ENCODE measurements at regions not wholly inside any gene's neighbourhood (a gene's known extent, or its start where the extent isn't known, plus 50 kb on each side); places are given as distances from the start of the nearest gene placed in this dataset.

DNA sequence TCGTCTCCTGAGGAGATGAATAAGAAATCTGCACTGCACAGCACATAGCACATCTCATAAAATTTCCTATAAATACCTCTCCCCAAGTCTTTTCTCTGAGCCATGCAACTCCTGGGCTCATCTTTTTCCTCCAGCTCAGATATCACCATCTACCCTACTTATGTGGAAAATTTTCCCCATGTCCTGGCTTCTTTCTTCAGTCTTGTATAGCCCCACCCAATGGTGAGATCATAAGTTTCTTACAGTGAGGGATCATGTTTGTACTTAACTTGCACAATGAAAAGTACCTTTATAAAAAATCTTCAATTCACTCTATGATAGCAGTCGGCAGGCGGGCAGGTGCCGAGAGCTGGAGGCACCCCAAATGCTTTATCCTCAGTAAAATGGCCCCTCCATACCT, 198.6 kb upstream of the S100G start:
- DNase-seq, result no peak

DNA sequence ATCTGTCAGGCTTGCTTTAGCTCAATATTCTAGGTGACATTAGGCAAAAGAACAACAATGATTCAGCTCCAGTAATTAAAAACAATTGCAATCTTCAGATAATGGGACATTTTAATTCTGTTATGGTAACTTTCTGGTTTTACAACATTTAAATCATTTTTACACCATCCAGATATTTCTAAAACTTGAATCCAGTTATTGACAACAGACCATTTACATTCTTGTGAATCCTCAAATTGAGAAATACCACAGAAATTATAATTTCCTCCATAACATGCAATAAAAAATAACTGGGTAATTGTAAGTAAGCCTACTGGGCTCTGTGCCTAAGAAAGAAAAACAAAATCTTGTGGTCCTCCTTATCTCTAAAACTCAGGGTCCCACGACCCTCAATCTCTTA, 195.0 kb upstream of the S100G start:
- DNase-seq, result no peak

DNA sequence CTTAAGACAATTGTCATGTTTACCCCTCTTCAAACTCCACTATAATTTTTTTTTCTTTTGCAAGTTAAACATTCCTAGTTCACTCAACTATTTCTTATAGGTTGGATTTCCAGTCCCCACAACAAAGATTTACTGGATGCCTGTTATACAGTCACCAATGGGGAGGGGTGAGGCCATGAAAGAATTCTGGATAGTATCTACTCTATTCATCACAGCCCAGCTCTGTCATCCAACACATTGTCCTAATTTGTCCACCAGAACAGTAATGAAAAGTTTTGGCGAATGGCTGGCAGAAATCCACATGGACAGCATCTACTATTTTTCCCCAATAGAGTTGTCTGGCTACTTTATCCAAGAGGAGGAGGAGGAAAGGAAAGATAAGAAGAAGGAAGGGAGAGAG, 192.7 kb upstream of the S100G start:
- no peak for DNase-seq

DNA sequence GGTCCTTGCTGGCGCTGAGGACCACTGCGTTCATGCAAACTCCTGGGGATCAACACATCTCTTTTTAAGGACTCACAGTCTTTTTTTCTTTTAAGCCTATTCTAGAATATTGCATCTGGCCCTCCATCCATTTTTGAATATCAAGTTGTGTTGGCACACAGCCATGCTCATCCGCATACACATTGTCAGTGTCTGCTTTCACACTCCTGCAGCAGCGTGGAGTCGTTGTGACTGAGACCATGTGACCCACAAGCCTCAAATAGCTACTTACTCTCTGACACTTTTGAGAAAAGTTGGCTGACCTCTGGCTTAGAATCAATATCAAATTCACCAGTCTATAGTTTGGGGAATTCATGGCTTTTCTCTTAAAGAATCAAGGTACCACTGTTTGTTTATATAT, 191.8 kb upstream of the S100G start:
- no peak for DNase-seq

DNA sequence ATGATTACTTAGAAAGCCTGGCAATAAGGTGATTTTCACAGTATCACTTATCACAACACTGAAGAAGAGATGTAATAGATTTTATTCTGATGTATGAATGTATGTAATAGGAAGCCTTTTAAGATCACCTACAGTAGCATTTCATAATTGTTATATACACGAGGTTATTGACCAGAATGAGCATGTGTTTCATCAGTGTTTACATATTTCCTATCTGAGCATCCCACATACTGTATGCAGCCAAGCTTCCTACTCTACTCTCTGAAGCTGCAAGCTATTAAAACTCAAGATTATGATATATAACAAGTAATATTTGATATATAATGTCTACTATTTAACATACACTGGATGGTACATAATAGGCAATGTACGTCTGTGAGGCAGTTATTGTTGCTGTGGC, 190.9 kb upstream of the S100G start:
- no peak for DNase-seq

DNA sequence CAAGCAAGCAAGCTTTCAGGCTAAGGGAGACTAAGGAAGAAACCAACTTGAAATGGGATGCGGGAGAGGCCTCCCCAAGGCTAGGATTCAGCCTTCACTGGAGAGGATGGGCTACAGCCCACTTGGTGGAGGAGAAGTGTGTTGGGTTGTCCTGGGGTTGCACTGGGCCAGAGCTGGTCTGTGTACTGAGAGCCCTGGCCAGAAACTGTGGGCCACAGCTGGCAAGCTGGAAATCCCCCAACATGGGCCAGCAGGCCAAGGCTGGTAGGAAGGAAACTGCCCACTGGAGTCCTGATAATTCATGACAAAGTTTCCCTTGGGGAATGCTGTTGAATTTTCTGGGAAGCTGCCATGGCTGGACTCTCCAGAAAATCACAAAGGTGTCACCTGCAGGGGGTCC, 188.0 kb upstream of the S100G start:
- no peak for DNase-seq

DNA sequence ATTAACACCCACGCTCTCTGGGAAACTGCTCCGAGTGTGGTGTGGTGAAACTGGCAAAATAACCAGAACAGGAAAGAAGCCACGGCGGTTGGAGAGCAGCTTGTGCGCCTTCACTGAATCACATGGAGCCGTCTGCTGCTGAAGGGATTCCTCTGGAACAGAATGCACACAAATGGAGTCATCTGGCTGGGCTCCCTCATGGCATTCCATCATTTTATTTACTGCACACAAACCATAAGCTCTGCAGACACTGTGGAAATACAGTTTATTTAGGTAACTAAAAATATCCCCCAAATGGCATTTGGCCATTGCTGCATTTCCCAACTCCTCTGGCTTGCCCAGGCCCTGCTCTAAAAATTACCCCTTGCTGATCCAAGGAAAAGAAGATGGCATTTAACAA, 187.0 kb upstream of the S100G start:
- no peak for DNase-seq

DNA sequence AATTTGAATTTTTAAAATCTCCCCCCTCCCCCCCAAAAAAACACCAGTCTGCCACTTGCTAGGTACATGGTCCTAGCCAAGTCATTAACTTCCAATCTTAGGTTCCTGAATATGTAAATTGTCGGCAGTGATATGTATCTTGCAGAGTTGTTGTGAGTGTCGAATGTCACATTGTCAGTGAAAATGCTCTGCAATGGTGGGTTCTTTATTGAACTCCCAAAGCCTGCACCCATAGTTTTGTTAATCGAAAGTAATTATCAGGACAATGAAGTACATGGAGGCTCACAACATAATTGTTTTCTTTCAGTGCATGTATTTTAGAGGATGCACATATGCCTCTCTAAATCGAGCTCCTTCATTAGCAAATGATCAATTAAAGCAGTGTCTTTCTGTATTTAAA, 185.6 kb upstream of the S100G start:
- no peak for DNase-seq

DNA sequence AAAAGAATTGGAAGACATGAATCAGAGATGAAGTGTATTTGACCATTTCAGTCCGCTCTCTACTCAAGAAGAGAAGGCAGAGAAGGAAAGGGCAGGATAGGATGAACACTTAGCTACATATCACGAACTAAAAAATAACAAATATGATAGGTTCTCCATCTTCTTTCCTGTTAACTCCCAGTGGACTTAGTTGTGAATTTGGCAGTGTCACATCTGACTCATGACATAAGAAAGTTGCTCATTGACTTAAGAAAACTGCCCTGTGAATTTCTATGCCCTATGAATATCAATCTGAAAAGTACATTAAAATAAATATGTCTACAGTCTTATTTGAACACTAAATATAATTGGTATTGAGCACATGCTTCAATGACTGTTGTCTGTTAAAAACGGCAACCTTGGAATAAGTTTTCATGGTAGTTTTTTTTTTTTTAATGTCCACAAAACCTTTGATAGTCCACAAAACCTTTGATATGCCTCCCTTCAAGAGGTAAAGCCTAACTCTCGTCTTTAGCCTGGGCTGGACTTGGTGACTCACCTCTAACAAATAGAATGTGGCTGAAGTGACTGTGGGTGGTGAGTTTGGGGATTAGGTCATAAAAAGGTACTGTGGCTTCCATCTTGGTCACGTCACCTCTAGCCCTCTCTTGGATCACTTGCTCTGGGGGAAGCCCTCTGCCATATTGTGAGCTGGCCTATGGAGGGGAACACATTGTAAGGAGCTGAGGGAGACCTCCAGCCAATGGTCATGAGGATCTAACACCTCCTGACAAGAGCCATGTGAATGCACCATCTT, 184.7 kb upstream of the S100G start:
- DNase-seq, result no peak

DNA sequence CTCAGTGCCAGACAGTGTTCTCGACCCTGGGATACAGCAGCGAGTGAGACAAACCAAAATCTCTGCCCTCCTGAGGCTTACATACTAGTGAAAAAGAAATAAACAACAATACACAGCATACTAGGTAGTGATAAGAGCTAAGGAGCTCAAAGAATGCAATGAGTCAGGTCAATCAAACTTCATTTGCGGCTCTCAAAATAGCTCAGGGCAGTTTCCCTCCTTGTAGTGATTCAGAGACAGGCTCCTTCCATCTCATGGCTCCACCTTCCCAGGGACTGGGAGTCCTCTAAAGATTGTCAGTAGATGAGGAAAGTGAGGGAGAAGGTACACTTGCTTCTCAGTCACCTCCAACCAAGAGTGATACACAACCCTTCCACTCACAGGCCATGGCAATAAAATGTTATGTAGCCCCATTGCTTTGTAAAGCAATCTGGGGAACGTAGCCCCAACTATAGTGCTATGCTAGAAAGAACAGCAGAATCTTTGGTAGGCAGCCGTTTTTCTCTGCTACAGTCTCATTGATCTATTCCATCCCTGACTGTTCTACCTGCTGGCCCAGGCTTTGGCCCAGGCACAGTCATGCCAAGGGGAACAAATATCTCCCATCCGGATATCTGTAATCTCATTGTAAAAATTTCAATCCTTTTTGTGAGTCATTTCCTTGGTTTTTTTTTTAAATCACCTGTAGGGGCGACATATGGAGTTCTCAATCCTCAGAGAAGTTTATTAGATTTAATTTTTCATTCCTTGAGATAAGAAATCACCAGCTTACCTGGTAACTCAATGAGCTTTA, 183.1 kb upstream of the S100G start:
- no peak for DNase-seq

DNA sequence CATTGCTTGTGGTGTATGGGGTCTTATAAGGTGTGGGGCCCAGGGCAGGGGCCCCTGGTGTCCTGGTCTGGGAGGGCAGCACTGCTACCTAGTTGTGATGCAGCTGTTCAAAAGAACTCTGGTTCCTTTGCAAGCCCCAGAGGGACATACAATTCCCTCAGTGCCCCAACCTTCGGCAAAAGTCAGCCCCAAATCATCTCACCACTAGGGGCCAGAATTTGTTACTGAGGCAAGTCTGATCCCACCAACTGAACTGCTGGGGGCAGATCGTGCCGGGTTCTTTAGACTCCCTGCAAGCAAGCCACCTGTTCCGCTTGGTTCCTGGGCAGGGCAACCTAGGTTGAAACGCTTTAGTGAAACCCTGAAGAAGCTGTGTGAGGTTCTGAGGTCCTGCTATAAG, 180.1 kb upstream of the S100G start:
- no peak for DNase-seq

DNA sequence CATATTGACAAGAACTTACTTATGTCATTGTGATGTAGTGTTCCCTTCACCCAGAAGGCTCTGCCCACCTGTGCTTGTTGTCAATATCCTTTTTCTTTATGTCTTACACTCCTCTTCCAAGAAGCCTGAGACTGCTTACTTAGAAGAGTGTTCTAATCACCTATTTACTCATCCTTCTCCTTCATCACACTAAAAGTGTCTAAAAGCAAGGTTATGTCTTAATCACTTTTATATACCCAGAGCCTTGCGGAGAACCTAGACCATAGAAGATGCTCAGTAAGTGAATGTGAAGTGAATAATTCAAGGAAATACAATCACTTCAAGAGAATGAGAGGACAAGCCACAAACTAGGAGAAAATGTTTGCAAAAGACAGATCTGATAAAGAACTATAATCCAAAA, 177.6 kb upstream of the S100G start:
- no peak for DNase-seq

DNA sequence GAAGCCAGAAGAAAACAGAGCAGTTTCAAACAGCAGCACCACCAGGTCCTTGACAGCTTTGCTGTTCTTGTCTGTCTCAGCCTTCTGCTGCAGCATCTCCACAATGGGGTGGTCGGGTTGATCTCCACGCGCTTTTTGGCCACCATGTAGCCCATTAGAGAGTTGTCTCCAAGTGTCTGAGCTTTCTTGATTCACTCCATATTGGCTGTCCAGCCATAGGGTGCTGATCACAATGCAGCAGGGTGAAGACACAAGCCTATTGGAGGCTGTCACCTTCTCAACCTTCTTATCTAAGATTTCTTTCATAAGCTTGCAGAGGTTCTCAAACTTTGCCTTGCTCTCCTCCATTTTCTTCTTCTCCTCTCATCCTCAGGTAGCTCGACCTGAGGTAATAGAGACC, 175.4 kb upstream of the S100G start:
- DNase-seq, result no peak

DNA sequence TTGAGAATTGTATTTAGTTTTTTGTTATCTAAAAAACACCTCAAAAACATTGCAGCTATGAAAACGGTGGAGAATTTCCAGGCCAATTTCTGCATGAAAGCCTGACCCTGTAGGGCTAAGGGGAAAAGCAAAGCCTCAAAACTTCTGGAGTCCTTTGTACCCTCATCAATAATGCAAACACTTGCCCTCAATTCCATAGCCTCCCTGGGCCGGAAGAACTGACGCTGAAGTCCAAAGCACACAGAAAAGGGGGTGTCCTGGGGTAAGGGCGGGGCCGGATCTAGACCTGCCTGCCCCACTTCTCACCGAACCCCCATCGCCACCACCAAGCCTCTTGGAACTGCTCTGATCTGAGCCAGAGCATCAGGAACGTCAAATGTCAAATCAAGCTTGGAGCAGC, 173.9 kb upstream of the S100G start:
- no peak for DNase-seq

DNA sequence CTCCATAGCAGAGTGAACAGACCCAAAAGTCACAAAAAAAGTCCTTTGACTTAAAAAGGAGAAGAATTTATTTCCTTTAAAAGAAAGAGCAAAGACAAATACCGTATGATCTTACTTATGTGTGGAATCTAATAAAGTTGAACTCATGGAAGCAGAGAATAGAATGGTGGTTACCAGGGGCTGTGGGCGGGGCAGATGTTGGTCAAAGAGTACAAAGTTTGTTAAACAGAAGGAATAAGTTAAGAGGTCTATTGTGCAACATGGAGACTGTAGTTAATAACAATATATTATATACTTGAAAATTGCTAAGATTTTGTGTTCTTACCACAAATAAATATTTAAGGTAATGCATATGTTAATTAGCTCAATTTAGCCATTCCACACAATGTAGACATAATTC, 173.3 kb upstream of the S100G start:
- DNase-seq, result no peak

DNA sequence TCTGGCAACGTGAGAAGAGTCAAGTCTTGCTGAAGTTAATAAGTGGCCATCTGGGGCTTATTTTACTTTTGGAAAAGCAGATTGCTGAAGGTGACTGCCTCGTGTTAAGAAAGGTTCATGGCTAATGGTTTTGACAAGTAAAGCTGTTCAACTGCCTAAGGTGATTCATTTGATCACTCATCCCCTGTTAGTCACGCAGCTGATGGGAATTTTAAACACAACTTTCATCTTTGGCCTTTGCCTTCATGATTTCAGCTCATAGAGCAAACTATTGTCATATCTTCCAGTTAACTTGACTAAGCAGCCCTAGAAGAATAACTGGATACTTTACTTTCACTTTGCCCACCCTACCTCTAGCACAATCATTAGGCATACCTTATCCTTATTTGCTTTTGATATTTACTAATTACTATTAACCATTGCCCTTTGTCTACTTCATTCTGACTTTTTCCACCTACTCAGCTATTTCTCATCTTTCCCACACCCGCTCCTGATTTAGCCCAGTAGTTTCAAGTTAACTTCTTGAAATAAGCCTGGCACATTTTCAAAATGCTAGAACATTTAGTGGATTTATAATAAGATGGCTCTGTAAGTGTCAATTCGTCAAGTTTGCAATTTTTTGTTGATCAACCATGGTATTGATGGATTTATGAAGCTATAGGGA, 170.6 kb upstream of the S100G start:
- no peak for DNase-seq

DNA sequence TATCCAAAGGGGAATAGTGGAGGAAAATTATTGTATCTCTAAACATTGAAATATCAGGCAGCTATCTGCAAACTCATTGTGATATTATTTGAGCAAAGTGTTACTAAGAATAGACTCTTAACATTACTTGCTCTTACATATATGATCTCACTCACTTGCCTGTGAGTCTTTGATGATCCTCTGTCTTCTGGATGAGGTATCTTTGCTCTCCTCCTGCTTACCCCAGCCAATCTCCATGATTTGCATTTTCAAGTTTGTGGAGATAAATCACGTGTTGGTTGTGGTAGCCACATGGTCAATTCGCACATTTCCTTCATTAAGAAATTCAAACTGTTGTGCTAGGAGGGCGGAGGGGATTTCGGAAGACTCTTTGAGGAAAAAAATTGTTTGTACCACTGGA, 169.9 kb upstream of the S100G start:
- no peak for DNase-seq

DNA sequence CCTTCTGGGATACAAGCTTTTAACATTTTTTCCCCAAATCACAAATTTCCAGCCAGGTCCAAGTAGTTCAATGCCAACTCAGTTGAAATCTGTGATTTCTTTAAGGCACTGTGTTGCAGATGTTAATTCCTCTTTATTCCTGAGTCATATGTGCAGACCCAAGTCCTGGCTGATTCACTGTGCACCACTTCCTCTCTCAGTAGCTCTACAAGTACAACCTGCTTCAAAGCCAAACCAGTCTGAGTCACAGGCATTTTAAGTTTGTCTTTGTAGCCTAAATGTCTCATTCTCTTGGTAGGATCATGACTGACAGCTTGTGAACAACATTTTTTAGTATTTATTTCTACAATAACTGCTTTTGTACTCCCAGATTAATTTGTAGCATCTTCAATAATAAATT, 165.6 kb upstream of the S100G start:
- DNase-seq, result no peak

DNA sequence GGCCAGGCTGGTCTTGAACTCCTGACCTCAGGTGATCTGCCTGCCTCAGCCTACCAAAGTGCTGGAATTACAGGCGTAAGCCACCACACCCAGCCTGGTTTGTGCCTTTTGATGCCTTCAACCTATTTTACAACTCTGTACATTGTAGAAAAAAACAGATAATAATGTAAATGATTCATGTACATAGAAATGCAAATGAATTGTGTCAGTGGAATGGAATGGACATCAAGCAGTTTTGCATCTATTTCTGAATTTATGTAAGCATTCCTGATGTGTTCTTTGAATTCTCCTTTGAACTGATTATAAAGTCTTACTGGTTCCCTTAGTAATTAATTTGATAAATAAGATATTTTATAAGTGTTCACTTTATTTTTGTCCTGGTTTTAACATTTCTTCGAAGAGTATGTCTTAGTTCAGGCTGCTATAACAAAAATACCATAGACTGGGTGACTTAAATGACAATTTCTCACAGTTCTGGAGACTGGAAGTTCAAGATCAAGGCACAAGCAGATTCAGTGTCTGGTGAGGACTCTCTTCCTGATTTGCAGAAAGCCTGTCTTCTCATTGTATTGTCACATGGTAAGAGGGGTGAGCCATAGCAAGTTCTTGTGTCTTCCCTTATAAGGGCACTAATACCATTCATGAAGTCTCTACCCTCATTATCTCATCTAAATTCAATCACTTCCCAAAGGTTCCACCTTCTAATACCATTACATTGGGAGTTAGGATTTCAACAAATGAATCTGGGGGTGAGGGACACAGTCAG, 162.2 kb upstream of the S100G start:
- DNase-seq, result no peak

DNA sequence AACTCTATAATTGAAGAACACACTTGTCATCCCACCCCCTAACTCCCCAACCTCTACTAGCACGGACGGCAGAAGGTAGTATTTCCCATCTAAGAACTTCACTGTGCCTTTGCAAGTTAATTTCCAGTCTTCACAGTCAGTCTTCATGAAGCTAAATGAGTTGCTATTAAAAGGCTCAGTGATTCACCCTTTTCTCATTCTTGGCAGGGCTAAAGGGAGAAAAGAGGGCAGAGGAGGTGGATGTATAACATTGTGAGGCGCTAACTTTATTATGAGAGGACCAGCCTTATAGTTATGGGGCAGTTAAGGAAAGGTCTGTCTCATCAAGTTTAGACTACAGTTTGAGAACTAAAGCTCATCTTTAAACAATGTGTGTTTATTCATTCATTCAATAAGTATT, 161.0 kb upstream of the S100G start:
- DNase-seq, result no peak

DNA sequence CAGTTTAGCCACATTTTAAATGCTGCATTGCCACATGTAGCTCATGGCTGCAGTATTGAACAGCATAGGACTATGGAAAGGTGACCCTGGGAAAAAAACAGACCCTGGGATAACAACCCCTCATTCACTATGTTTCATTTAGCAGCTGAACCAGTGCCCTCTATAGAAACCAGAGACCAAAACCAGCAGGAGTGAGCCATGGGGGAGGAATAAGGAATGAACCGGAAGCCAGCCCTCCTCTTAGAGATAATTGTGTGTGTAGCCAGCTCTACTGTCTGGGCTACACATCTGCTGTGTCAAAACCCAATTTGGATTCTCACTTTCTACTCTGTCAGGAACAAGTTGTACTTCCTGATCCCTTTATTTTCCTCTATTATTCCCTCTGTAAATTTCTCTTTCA, 158.5 kb upstream of the S100G start:
- DNase-seq, result no peak

DNA sequence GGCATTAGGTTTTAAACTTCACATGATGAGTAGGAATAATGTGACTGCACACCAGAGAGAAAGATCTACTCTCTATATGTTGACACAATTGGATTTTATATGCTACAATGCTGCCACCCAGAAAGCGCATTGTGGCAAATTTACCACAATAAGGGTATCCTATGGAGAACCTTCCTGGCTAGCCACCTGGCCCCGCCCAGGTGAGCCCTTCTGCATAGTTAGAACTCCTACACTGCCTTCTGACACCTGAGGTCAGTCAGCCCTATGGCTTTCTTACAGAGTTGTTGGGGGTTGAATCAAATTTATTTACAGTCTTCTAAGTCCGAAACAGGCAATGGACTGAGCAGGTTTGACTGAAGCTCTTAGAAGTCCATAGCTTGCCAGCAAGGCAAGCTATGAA, 153.8 kb upstream of the S100G start:
- DNase-seq, result no peak
